ENCODE measurements at regions not wholly inside any gene's neighbourhood (a gene's known extent, or its start where the extent isn't known, plus 50 kb on each side); places are given as distances from the start of the nearest gene placed in this dataset.

- Histone ChIP-seq H3K27me3 (ENCODE audit: low read length) (no peaks in the 10 kb centered on the region), H3K9me3 (ENCODE audit: insufficient read depth, low read length) (no peaks in the 10 kb centered on the region), H3F3A (ENCODE audit: insufficient read depth) (no peaks in the 10 kb centered on the region), H2AFZ (ENCODE audit: low read depth, low read length, severe bottlenecking) (no peak overlapping the region), H3K36me3 (ENCODE audit: low read length) (no peaks in the 10 kb centered on the region), H3K79me2 (ENCODE audit: insufficient read depth, low read length) (no peaks in the 10 kb centered on the region), H3K4me3 (ENCODE audit: insufficient read depth, low read length, poor library complexity, severe bottlenecking) (no peak overlapping the region), H3K9me2 (replicated peaks; ENCODE audit: insufficient read depth, low read length) (no peaks in the 10 kb centered on the region), H4K20me1 (ENCODE audit: low read depth, low read length) (no peaks in the 10 kb centered on the region), H3K9ac (ENCODE audit: low read length) (no peak overlapping the region), H3K4me2 (ENCODE audit: low read depth, low read length, poor library complexity, severe bottlenecking) (no peak overlapping the region), H3K27ac (ENCODE audit: low read depth, low read length) (no peak overlapping the region)
- TF ChIP-seq CTCF (IDR thresholded peaks at IDR 0.05; ENCODE audit: insufficient read depth, low read length, poor library complexity, severe bottlenecking) (no peak), EZH2phosphoT487 (conservative IDR thresholded peaks at IDR 0.05; ENCODE audit: low read length) (no peak)
Observed at GRCh38 chr2:140023291-140023690, 1243.1 kb upstream of the NXPH2 start.

- Histone ChIP-seq H3K27me3 (ENCODE audit: low read length) (no peaks in the 10 kb centered on the region), H3K4me3 (ENCODE audit: insufficient read depth, low read length, poor library complexity, severe bottlenecking) (no peak overlapping the region), H3K9me2 (replicated peaks; ENCODE audit: insufficient read depth, low read length) (no peaks in the 10 kb centered on the region), H3K9me3 (ENCODE audit: insufficient read depth, low read length) (no peaks in the 10 kb centered on the region), H3K27ac (ENCODE audit: low read depth, low read length) (no peak overlapping the region), H3K4me2 (ENCODE audit: low read depth, low read length, poor library complexity, severe bottlenecking) (no peak overlapping the region), H3F3A (ENCODE audit: insufficient read depth) (no peaks in the 10 kb centered on the region), H3K36me3 (ENCODE audit: low read length) (no peaks in the 10 kb centered on the region), H2AFZ (ENCODE audit: low read depth, low read length, severe bottlenecking) (no peak overlapping the region), H4K20me1 (ENCODE audit: low read depth, low read length) (no peaks in the 10 kb centered on the region), H3K79me2 (ENCODE audit: insufficient read depth, low read length) (no peaks in the 10 kb centered on the region), H3K9ac (ENCODE audit: low read length) (no peak overlapping the region)
- no peak for TF ChIP-seq CTCF (IDR thresholded peaks at IDR 0.05; ENCODE audit: insufficient read depth, low read length, poor library complexity, severe bottlenecking)
Observed at GRCh38 chr2:140018541-140018940, 1238.4 kb upstream of the NXPH2 start.

- Histone ChIP-seq H3K79me2 (ENCODE audit: insufficient read depth, low read length) (no peaks in the 10 kb centered on the region), H3K36me3 (ENCODE audit: low read length) (no peaks in the 10 kb centered on the region), H3K9ac (ENCODE audit: low read length) (no peak overlapping the region)
Observed at GRCh38 chr2:140014204-140014546, 1234.0 kb upstream of the NXPH2 start.

More at GRCh38 chr2:140014204-140014546, 1234.0 kb upstream of the NXPH2 start:
- H3K4me2 ChIP-seq (ENCODE audit: low read depth, low read length, poor library complexity, severe bottlenecking): no peak overlapping the region
- TF ChIP-seq CTCF (IDR thresholded peaks at IDR 0.05; ENCODE audit: insufficient read depth, low read length, poor library complexity, severe bottlenecking) (no peak), EZH2phosphoT487 (conservative IDR thresholded peaks at IDR 0.05; ENCODE audit: low read length) (no peak)
- H2AFZ ChIP-seq (ENCODE audit: low read depth, low read length, severe bottlenecking): no peak overlapping the region
- no peak overlapping the region for H3K27ac ChIP-seq (ENCODE audit: low read depth, low read length)
- H3K4me3 ChIP-seq (ENCODE audit: insufficient read depth, low read length, poor library complexity, severe bottlenecking): no peak overlapping the region
- no peaks in the 10 kb centered on the region for H3F3A ChIP-seq (ENCODE audit: insufficient read depth)
- H3K27me3 ChIP-seq (ENCODE audit: low read length): no peaks in the 10 kb centered on the region
- no peaks in the 10 kb centered on the region for H3K9me2 ChIP-seq (replicated peaks; ENCODE audit: insufficient read depth, low read length)
- no peaks in the 10 kb centered on the region for H4K20me1 ChIP-seq (ENCODE audit: low read depth, low read length)
- no peaks in the 10 kb centered on the region for H3K9me3 ChIP-seq (ENCODE audit: insufficient read depth, low read length)
